ENCODE measurements at regions not wholly inside any gene's neighbourhood (a gene's known extent, or its start where the extent isn't known, plus 50 kb on each side); places are given as distances from the start of the nearest gene placed in this dataset.
"Not testable (repeated sequence)": the region's sequence is repeated elsewhere in the genome, so short reads cannot be mapped to it uniquely, and the experiment has no call there.

GRCh38 chr1:102365071-102365470 lies 368.3 kb upstream of the OLFM3 start:
- no peak for DNase-seq

GRCh38 chr1:102336602-102337001 lies 339.9 kb upstream of the OLFM3 start:
- no peak for DNase-seq

- no peak for DNase-seq
Observed at GRCh38 chr1:102318104-102318806, 321.5 kb upstream of the OLFM3 start.

GRCh38 chr1:102315096-102315495 lies 318.4 kb upstream of the OLFM3 start:
- no peak for DNase-seq

GRCh38 chr1:102296116-102296515 lies 299.4 kb upstream of the OLFM3 start:
- no peak for DNase-seq

- no peak for DNase-seq
Observed at GRCh38 chr1:102282955-102283354, 286.2 kb upstream of the OLFM3 start.

- no peak for DNase-seq
Observed at GRCh38 chr1:102262994-102263393, 266.3 kb upstream of the OLFM3 start.

GRCh38 chr1:102252731-102253505 lies 256.2 kb upstream of the OLFM3 start:
- no peak for DNase-seq

GRCh38 chr1:102241431-102242338 lies 245.0 kb upstream of the OLFM3 start:
- DNase-seq, result no peak

- DNase-seq, result no peak
Observed at GRCh38 chr1:102239247-102239646, 242.5 kb upstream of the OLFM3 start.

GRCh38 chr1:102234753-102235359 lies 238.1 kb upstream of the OLFM3 start:
- no peak for DNase-seq

- no peak for DNase-seq
Observed at GRCh38 chr1:102219463-102219862, 222.7 kb upstream of the OLFM3 start.

- DNase-seq, result not testable (repeated sequence)
Observed at GRCh38 chr1:102210891-102211290, 214.2 kb upstream of the OLFM3 start.

- DNase-seq, result peak; percentile 3
Observed at GRCh38 chr1:102191723-102192122, 195.0 kb upstream of the OLFM3 start.

GRCh38 chr1:102190429-102190828 lies 193.7 kb upstream of the OLFM3 start:
- no peak for DNase-seq

GRCh38 chr1:102186536-102186935 lies 189.8 kb upstream of the OLFM3 start:
- no peak for DNase-seq

GRCh38 chr1:102185260-102185659 lies 188.5 kb upstream of the OLFM3 start:
- no peak for DNase-seq

- DNase-seq, result no peak
Observed at GRCh38 chr1:102184477-102184876, 187.8 kb upstream of the OLFM3 start.

- no peak for DNase-seq
Observed at GRCh38 chr1:102183711-102184110, 187.0 kb upstream of the OLFM3 start.

GRCh38 chr1:102182603-102183260 lies 186.0 kb upstream of the OLFM3 start:
- no peak for DNase-seq

- DNase-seq, result no peak
Observed at GRCh38 chr1:102181341-102181740, 184.6 kb upstream of the OLFM3 start.

- DNase-seq, result no peak
Observed at GRCh38 chr1:102178480-102178879, 181.8 kb upstream of the OLFM3 start.

All from NCI-H226 (cell line).